ENCODE measurements at regions not wholly inside any gene's neighbourhood (a gene's known extent, or its start where the extent isn't known, plus 50 kb on each side); places are given as distances from the start of the nearest gene placed in this dataset.

DNA sequence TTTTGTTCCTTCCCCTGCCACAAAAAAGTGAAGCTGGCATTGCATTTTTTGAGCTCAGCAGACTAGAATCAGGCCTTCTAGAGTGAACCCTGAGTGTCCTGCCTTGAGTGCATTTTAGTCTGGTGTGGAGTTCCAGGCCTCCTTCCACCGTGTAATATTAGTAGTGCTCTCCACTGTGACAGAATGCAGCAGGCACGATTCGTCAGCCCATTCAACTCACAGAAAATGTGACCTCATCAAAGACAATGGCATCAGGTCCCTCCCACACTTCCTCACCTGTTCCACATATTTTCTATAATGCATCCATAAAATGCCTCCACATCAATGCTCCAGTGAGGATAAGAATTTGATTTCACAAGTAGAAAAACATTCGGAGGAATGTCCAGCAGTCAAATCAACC is 227.6 kb downstream of the FGF9 start:
- Histone ChIP-seq H3K9ac (ENCODE audit: low read length) (no peak overlapping the region), H3K4me2 (ENCODE audit: low read length) (no peak overlapping the region), H3K36me3 (ENCODE audit: insufficient read depth, low read length) (no peaks in the 10 kb centered on the region), H3K4me3 (ENCODE audit: insufficient read depth, low read depth, low read length) (no peak overlapping the region), H2AFZ (ENCODE audit: low read depth, low read length) (no peak overlapping the region), H3K27ac (ENCODE audit: low read depth, low read length) (no peak overlapping the region), H3K27me3 (ENCODE audit: insufficient read depth, low read length) (no peaks in the 10 kb centered on the region), H3K4me1 (ENCODE audit: insufficient read depth, low read length) (no peaks in the 10 kb centered on the region), H3K9me3 (ENCODE audit: insufficient read depth, low read depth, low read length) (no peaks in the 10 kb centered on the region), H4K20me1 (ENCODE audit: insufficient read depth, low read length) (no peaks in the 10 kb centered on the region), H3K79me2 (ENCODE audit: insufficient read depth, low read length) (no peaks in the 10 kb centered on the region)
- FAIRE-seq, result no peak
- peaks cover 34% of the 10 kb centered on the region for H3K27me3 Mint-ChIP-seq (ENCODE audit: low read depth, unreplicated experiment)
- H3K27ac Mint-ChIP-seq (ENCODE audit: unreplicated experiment), result no peak overlapping the region
- no peaks in the 10 kb centered on the region for H3K9me3 Mint-ChIP-seq (ENCODE audit: unreplicated experiment)
- no peak overlapping the region for H3K4me3 Mint-ChIP-seq (ENCODE audit: unreplicated experiment)
- H3K36me3 Mint-ChIP-seq (ENCODE audit: low read depth, unreplicated experiment), result no peaks in the 10 kb centered on the region
- no peaks in the 10 kb centered on the region for H3K4me1 Mint-ChIP-seq (ENCODE audit: low read depth, unreplicated experiment)
- no peak for DNase-seq (ENCODE audit: low read depth)
- TF ChIP-seq, protein P1, sequence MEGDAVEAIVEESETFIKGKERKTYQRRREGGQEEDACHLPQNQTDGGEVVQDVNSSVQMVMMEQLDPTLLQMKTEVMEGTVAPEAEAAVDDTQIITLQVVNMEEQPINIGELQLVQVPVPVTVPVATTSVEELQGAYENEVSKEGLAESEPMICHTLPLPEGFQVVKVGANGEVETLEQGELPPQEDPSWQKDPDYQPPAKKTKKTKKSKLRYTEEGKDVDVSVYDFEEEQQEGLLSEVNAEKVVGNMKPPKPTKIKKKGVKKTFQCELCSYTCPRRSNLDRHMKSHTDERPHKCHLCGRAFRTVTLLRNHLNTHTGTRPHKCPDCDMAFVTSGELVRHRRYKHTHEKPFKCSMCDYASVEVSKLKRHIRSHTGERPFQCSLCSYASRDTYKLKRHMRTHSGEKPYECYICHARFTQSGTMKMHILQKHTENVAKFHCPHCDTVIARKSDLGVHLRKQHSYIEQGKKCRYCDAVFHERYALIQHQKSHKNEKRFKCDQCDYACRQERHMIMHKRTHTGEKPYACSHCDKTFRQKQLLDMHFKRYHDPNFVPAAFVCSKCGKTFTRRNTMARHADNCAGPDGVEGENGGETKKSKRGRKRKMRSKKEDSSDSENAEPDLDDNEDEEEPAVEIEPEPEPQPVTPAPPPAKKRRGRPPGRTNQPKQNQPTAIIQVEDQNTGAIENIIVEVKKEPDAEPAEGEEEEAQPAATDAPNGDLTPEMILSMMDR (IDR thresholded peaks at IDR 0.05; ENCODE audit: insufficient read depth, low read depth, low read length), result no peak
- TF ChIP-seq EZH2 (IDR thresholded peaks at IDR 0.05; ENCODE audit: insufficient read depth, low read length), result no peak

GRCh38 chr13:21898945-21899344 is 228.1 kb downstream of the FGF9 start:
- Mint-ChIP-seq H3K9me3 (ENCODE audit: unreplicated experiment) (no peaks in the 10 kb centered on the region), H3K27me3 (ENCODE audit: low read depth, unreplicated experiment) (peaks cover 35% of the 10 kb centered on the region), H3K27ac (ENCODE audit: unreplicated experiment) (no peak overlapping the region), H3K4me1 (ENCODE audit: low read depth, unreplicated experiment) (no peaks in the 10 kb centered on the region), H3K36me3 (ENCODE audit: low read depth, unreplicated experiment) (no peaks in the 10 kb centered on the region), H3K4me3 (ENCODE audit: unreplicated experiment) (no peak overlapping the region)
- H3K36me3 ChIP-seq (ENCODE audit: insufficient read depth, low read length), result no peaks in the 10 kb centered on the region
- H2AFZ ChIP-seq (ENCODE audit: low read depth, low read length), result no peak overlapping the region
- H3K4me1 ChIP-seq (ENCODE audit: insufficient read depth, low read length), result no peaks in the 10 kb centered on the region
- H3K27ac ChIP-seq (ENCODE audit: low read depth, low read length), result no peak overlapping the region
- H3K27me3 ChIP-seq (ENCODE audit: insufficient read depth, low read length), result no peaks in the 10 kb centered on the region
- no peak overlapping the region for H3K4me3 ChIP-seq (ENCODE audit: insufficient read depth, low read depth, low read length)
- H4K20me1 ChIP-seq (ENCODE audit: insufficient read depth, low read length), result no peaks in the 10 kb centered on the region
- no peak for DNase-seq (ENCODE audit: low read depth)
- H3K9ac ChIP-seq (ENCODE audit: low read length), result no peak overlapping the region
- H3K79me2 ChIP-seq (ENCODE audit: insufficient read depth, low read length), result no peaks in the 10 kb centered on the region
- TF ChIP-seq EZH2 (IDR thresholded peaks at IDR 0.05; ENCODE audit: insufficient read depth, low read length), result no peak
- TF ChIP-seq, protein P1 (IDR thresholded peaks at IDR 0.05; ENCODE audit: insufficient read depth, low read depth, low read length), result no peak
- FAIRE-seq, result no peak
- H3K9me3 ChIP-seq (ENCODE audit: insufficient read depth, low read depth, low read length), result no peaks in the 10 kb centered on the region
- H3K4me2 ChIP-seq (ENCODE audit: low read length), result no peak overlapping the region

GRCh38 chr13:21901336-21901735 is 230.5 kb downstream of the FGF9 start:
- H3K79me2 ChIP-seq (ENCODE audit: insufficient read depth, low read length), result no peaks in the 10 kb centered on the region
- H3K4me3 ChIP-seq (ENCODE audit: insufficient read depth, low read depth, low read length), result no peak overlapping the region
- H3K9me3 ChIP-seq (ENCODE audit: insufficient read depth, low read depth, low read length), result no peaks in the 10 kb centered on the region
- H3K9me3 Mint-ChIP-seq (ENCODE audit: unreplicated experiment), result no peaks in the 10 kb centered on the region
- TF ChIP-seq, protein P1 (IDR thresholded peaks at IDR 0.05; ENCODE audit: insufficient read depth, low read depth, low read length), result no peak
- no peak for TF ChIP-seq EZH2 (IDR thresholded peaks at IDR 0.05; ENCODE audit: insufficient read depth, low read length)
- H3K4me3 Mint-ChIP-seq (ENCODE audit: unreplicated experiment), result no peak overlapping the region
- H4K20me1 ChIP-seq (ENCODE audit: insufficient read depth, low read length), result no peaks in the 10 kb centered on the region
- peaks cover 35% of the 10 kb centered on the region for H3K27me3 Mint-ChIP-seq (ENCODE audit: low read depth, unreplicated experiment)
- no peaks in the 10 kb centered on the region for H3K4me1 Mint-ChIP-seq (ENCODE audit: low read depth, unreplicated experiment)
- no peaks in the 10 kb centered on the region for H3K36me3 Mint-ChIP-seq (ENCODE audit: low read depth, unreplicated experiment)
- H3K27ac ChIP-seq (ENCODE audit: low read depth, low read length), result no peak overlapping the region
- no peaks in the 10 kb centered on the region for H3K27me3 ChIP-seq (ENCODE audit: insufficient read depth, low read length)
- no peak overlapping the region for H2AFZ ChIP-seq (ENCODE audit: low read depth, low read length)
- FAIRE-seq, result no peak
- no peaks in the 10 kb centered on the region for H3K4me1 ChIP-seq (ENCODE audit: insufficient read depth, low read length)
- no peak overlapping the region for H3K9ac ChIP-seq (ENCODE audit: low read length)
- DNase-seq (ENCODE audit: low read depth), result no peak
- no peaks in the 10 kb centered on the region for H3K36me3 ChIP-seq (ENCODE audit: insufficient read depth, low read length)
- no peak overlapping the region for H3K27ac Mint-ChIP-seq (ENCODE audit: unreplicated experiment)
- H3K4me2 ChIP-seq (ENCODE audit: low read length), result no peak overlapping the region
